DMS114 treated with DMSO at 0.1 percent for 48 hours (cell line): ENCODE measurements at regions not wholly inside any gene's neighbourhood (a gene's known extent, or its start where the extent isn't known, plus 50 kb on each side); places are given as distances from the start of the nearest gene placed in this dataset.

Experiments used
- DNase-seq: peaks from one replicate; lab custom pipeline; 2025; ENCODE audit not compliant: unreplicated experiment; lab: John Stamatoyannopoulos, UW

- DNase-seq = no peak
Observed at GRCh38 chr5:86768699-86769202, 151.0 kb downstream of the COX7C start.

- no peak for DNase-seq
Observed at GRCh38 chr5:86780018-86780417, 162.3 kb downstream of the COX7C start.

- DNase-seq = no peak
Observed at GRCh38 chr5:86786955-86787354, 169.2 kb downstream of the COX7C start.

GRCh38 chr5:86795659-86796058 is 177.9 kb downstream of the COX7C start:
- DNase-seq = no peak

GRCh38 chr5:86797677-86798076 is 179.9 kb downstream of the COX7C start:
- DNase-seq = no peak

- DNase-seq = no peak
Observed at GRCh38 chr5:86806206-86806605, 188.5 kb downstream of the COX7C start.

GRCh38 chr5:86807046-86808031 is 189.6 kb downstream of the COX7C start:
- DNase-seq = no peak

GRCh38 chr5:86814315-86814714 is 196.6 kb downstream of the COX7C start:
- no peak for DNase-seq

GRCh38 chr5:86814907-86815306 is 197.2 kb downstream of the COX7C start:
- no peak for DNase-seq

GRCh38 chr5:86824637-86825036 is 206.9 kb downstream of the COX7C start:
- no peak for DNase-seq

- DNase-seq = no peak
Observed at GRCh38 chr5:86831128-86831527, 213.4 kb downstream of the COX7C start.

- no peak for DNase-seq
Observed at GRCh38 chr5:86833868-86834267, 216.1 kb downstream of the COX7C start.

GRCh38 chr5:86837610-86838009 is 219.9 kb downstream of the COX7C start:
- no peak for DNase-seq

- no peak for DNase-seq
Observed at GRCh38 chr5:86838083-86838482, 220.3 kb downstream of the COX7C start.

- no peak for DNase-seq
Observed at GRCh38 chr5:86841000-86841644, 223.4 kb downstream of the COX7C start.

GRCh38 chr5:86858442-86858841 is 240.7 kb downstream of the COX7C start:
- DNase-seq = no peak

- no peak for DNase-seq
Observed at GRCh38 chr5:86861512-86861911, 243.8 kb downstream of the COX7C start.

- no peak for DNase-seq
Observed at GRCh38 chr5:86862093-86862492, 244.4 kb downstream of the COX7C start.

GRCh38 chr5:86864051-86864450 is 246.3 kb downstream of the COX7C start:
- no peak for DNase-seq

GRCh38 chr5:86865256-86865785 is 247.6 kb downstream of the COX7C start:
- DNase-seq = no peak

- no peak for DNase-seq
Observed at GRCh38 chr5:86866036-86866435, 248.3 kb downstream of the COX7C start.

GRCh38 chr5:86869268-86869667 is 251.5 kb downstream of the COX7C start:
- DNase-seq = no peak
